ENCODE measurements at regions not wholly inside any gene's neighbourhood (a gene's known extent, or its start where the extent isn't known, plus 50 kb on each side); places are given as distances from the start of the nearest gene placed in this dataset.

DNA sequence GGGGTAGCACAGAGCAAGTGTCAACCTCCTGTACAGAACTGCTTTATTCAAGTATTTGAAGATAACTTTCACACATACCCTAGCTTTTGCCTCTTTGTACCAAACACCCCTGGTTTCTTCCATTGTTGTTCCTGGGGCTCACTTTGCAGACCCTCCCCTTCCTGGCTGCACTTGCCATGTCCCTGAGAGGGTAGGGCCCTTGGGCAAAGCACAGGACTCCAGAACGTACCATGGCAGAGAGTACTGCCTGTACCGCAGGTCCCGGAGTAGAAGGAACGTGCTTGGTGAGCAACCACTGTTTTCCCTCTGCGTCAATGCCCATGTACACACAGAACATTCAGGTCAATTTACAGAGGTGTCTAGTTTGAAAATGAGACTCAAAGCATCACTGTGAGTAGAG lies 290.4 kb downstream of the EN1 start:
- no peak for ATAC-seq (replicated peaks)
- no peak for DNase-seq
- H3K36me3 Mint-ChIP-seq = no peaks in the 10 kb centered on the region

GRCh38 chr2:118554616-118555015 lies 292.8 kb downstream of the EN1 start:
- DNase-seq (no peak), ATAC-seq (replicated peaks) (no peak)
- peaks cover 2 to 4% of the 10 kb centered on the region in 2 donors for H3K9me3 Mint-ChIP-seq
- H3K4me1 Mint-ChIP-seq = no peaks in the 10 kb centered on the region
- no peak overlapping the region for H3K27ac Mint-ChIP-seq
- no peak overlapping the region for H3K4me3 Mint-ChIP-seq
- H3K36me3 Mint-ChIP-seq = no peaks in the 10 kb centered on the region
- peaks cover 0 to 4% of the 10 kb centered on the region in 2 donors for H3K27me3 Mint-ChIP-seq

More for the DNA sequence above, 290.4 kb downstream of the EN1 start:
- Mint-ChIP-seq H3K4me1 (no peaks in the 10 kb centered on the region), H3K27me3 (peaks cover 0 to 10% of the 10 kb centered on the region in 2 donors), H3K27ac (no peak overlapping the region), H3K9me3 (peaks cover 3 to 4% of the 10 kb centered on the region in 2 donors), H3K4me3 (no peak overlapping the region)

DNA sequence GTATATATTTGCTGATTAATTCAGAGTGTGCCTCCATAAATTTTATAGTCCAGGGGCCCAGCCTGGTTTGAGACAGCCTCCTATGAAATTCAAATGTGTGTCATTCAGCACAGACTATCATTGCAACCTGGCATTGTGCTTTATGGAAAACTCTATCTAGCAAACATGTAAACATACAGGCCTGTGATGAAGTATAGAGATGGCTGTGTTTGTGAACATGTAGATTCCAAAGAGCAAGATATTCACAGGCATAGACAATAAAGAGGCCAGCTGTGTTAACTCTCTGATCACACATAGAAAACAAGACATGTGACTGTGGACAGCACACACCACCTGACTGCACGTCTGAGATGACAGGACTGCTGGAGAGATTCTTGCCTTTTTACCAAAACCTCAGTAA lies 297.9 kb downstream of the EN1 start:
- no peak for DNase-seq
- no peaks in the 10 kb centered on the region for H3K36me3 Mint-ChIP-seq
- H3K27me3 Mint-ChIP-seq = peaks cover 4 to 11% of the 10 kb centered on the region in 2 donors
- no peak overlapping the region for H3K4me3 Mint-ChIP-seq
- no peak overlapping the region for H3K27ac Mint-ChIP-seq
- H3K9me3 Mint-ChIP-seq = peaks cover 0 to 2% of the 10 kb centered on the region in 2 donors
- H3K4me1 Mint-ChIP-seq = no peaks in the 10 kb centered on the region
- no peak for ATAC-seq (replicated peaks)

- Mint-ChIP-seq H3K27ac (no peak overlapping the region), H3K27me3 (peaks cover 4 to 9% of the 10 kb centered on the region in 2 donors), H3K4me1 (no peaks in the 10 kb centered on the region), H3K4me3 (no peak overlapping the region), H3K36me3 (no peaks in the 10 kb centered on the region), H3K9me3 (peaks cover 0 to 2% of the 10 kb centered on the region in 2 donors)
- DNase-seq (no peak), ATAC-seq (replicated peaks) (no peak)
Measured at GRCh38 chr2:118548880-118549488, 298.5 kb downstream of the EN1 start.

- Mint-ChIP-seq H3K27ac (no peak overlapping the region), H3K27me3 (peaks cover 0 to 1% of the 10 kb centered on the region in 2 donors), H3K4me3 (no peak overlapping the region), H3K36me3 (no peaks in the 10 kb centered on the region), H3K9me3 (no peaks in the 10 kb centered on the region), H3K4me1 (peaks cover 0 to 3% of the 10 kb centered on the region in 2 donors)
- ATAC-seq (replicated peaks) = no peak
- no peak for DNase-seq
Measured at GRCh38 chr2:118539290-118539689, 308.2 kb downstream of the EN1 start.

- no peak overlapping the region for H3K27ac Mint-ChIP-seq
- H3K4me3 Mint-ChIP-seq = no peak overlapping the region
- no peaks in the 10 kb centered on the region for H3K36me3 Mint-ChIP-seq
- ATAC-seq (replicated peaks) (no peak), DNase-seq (no peak)
- peaks cover 0 to 3% of the 10 kb centered on the region in 2 donors for H3K27me3 Mint-ChIP-seq
- H3K9me3 Mint-ChIP-seq = no peaks in the 10 kb centered on the region
- H3K4me1 Mint-ChIP-seq = peaks cover 0 to 3% of the 10 kb centered on the region in 2 donors
Measured at GRCh38 chr2:118536306-118536705, 311.1 kb downstream of the EN1 start.

GRCh38 chr2:118535818-118536212 lies 311.6 kb downstream of the EN1 start:
- no peak overlapping the region for H3K4me3 Mint-ChIP-seq
- H3K9me3 Mint-ChIP-seq = no peaks in the 10 kb centered on the region
- ATAC-seq (replicated peaks) (peak; percentile 38 to 41), DNase-seq (no peak)
- H3K27me3 Mint-ChIP-seq = peaks cover 0 to 3% of the 10 kb centered on the region in 2 donors
- H3K27ac Mint-ChIP-seq = no peak overlapping the region
- H3K36me3 Mint-ChIP-seq = no peaks in the 10 kb centered on the region
- H3K4me1 Mint-ChIP-seq = peaks cover 0 to 3% of the 10 kb centered on the region in 2 donors

- Mint-ChIP-seq H3K4me1 (peaks cover 0 to 3% of the 10 kb centered on the region in 2 donors), H3K4me3 (no peak overlapping the region), H3K36me3 (no peaks in the 10 kb centered on the region), H3K27me3 (peaks cover 0 to 3% of the 10 kb centered on the region in 2 donors), H3K9me3 (no peaks in the 10 kb centered on the region), H3K27ac (no peak overlapping the region)
- no peak for DNase-seq
- ATAC-seq (replicated peaks) = no peak
Measured at GRCh38 chr2:118535171-118535817, 312.2 kb downstream of the EN1 start.

GRCh38 chr2:118530976-118531375 lies 316.5 kb downstream of the EN1 start:
- Mint-ChIP-seq H3K4me1 (peaks cover 0 to 2% of the 10 kb centered on the region in 2 donors), H3K36me3 (no peaks in the 10 kb centered on the region), H3K27ac (no peak overlapping the region), H3K27me3 (peaks cover 3 to 6% of the 10 kb centered on the region in 2 donors), H3K4me3 (no peak overlapping the region), H3K9me3 (no peaks in the 10 kb centered on the region)
- no peak for ATAC-seq (replicated peaks)
- DNase-seq = no peak

- Mint-ChIP-seq H3K36me3 (no peaks in the 10 kb centered on the region), H3K27me3 (peaks cover 3 to 6% of the 10 kb centered on the region in 2 donors), H3K27ac (no peak overlapping the region), H3K9me3 (no peaks in the 10 kb centered on the region), H3K4me3 (no peak overlapping the region), H3K4me1 (no peaks in the 10 kb centered on the region)
- ATAC-seq (replicated peaks) (no peak), DNase-seq (no peak)
Measured at GRCh38 chr2:118529908-118530599, 317.4 kb downstream of the EN1 start.

GRCh38 chr2:118527571-118527970 lies 319.9 kb downstream of the EN1 start:
- peaks cover 0 to 6% of the 10 kb centered on the region in 2 donors for H3K27me3 Mint-ChIP-seq
- DNase-seq (no peak), ATAC-seq (replicated peaks) (no peak)
- no peaks in the 10 kb centered on the region for H3K36me3 Mint-ChIP-seq
- H3K4me3 Mint-ChIP-seq = no peak overlapping the region
- H3K4me1 Mint-ChIP-seq = no peaks in the 10 kb centered on the region
- H3K9me3 Mint-ChIP-seq = no peaks in the 10 kb centered on the region
- no peak overlapping the region for H3K27ac Mint-ChIP-seq

DNA sequence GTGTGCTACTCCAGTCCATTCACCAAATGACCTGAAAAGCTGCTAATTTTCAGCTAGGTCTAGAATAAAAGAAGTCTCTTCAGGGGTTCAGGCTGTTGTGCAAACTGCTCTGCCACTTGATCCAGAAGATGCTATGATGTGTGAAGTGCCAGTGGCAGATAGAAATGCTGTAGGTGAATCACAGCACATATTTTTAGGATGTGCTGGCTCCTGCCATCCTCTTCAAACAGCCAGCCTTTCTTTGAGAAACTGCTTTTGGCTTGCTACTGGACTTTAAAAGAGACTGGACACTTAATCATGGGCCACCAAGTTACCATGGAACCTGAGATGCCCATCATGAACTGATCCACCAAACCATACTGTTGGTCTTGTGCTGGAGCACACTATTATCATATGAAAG lies 322.1 kb downstream of the EN1 start:
- no peak overlapping the region for H3K4me3 Mint-ChIP-seq

DNA sequence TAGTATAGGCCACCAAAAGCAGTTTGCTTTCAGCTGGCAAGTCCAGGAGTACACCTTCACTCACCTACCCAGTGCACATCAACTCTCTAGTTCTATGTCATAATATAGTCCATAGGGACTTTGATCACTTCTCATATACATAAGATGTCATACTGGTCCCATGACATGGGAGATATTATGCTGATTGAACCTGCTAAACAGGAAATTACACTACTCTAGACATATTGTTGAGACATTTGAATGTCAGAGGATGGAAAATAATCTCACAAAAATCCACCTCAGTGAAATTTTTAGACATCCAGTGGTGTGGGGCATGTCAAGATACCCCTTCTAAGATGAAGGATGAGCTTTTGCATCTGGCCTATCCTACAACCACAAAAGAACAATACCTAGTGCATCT lies 322.5 kb downstream of the EN1 start:
- Mint-ChIP-seq H3K9me3 (peaks cover 8 to 13% of the 10 kb centered on the region in 2 donors), H3K27me3 (peaks cover 0 to 6% of the 10 kb centered on the region in 2 donors), H3K4me3 (no peak overlapping the region), H3K27ac (no peak overlapping the region), H3K4me1 (no peaks in the 10 kb centered on the region), H3K36me3 (no peaks in the 10 kb centered on the region)
- no peak for ATAC-seq (replicated peaks)
- no peak for DNase-seq

More for the DNA sequence above, 322.1 kb downstream of the EN1 start:
- no peak for DNase-seq
- Mint-ChIP-seq H3K36me3 (no peaks in the 10 kb centered on the region), H3K27ac (no peak overlapping the region), H3K9me3 (peaks cover 6 to 12% of the 10 kb centered on the region in 2 donors), H3K4me1 (no peaks in the 10 kb centered on the region), H3K27me3 (peaks cover 0 to 6% of the 10 kb centered on the region in 2 donors)
- ATAC-seq (replicated peaks) = no peak

GRCh38 chr2:118523761-118524160 lies 323.7 kb downstream of the EN1 start:
- no peak for DNase-seq

GRCh38 chr2:118521960-118522359 lies 325.5 kb downstream of the EN1 start:
- peaks cover 11 to 19% of the 10 kb centered on the region in 2 donors for H3K9me3 Mint-ChIP-seq
- H3K4me1 Mint-ChIP-seq = no peaks in the 10 kb centered on the region
- ATAC-seq (replicated peaks) (no peak), DNase-seq (no peak)
- no peak overlapping the region for H3K4me3 Mint-ChIP-seq
- no peak overlapping the region for H3K27ac Mint-ChIP-seq
- H3K27me3 Mint-ChIP-seq = no peaks in the 10 kb centered on the region
- no peaks in the 10 kb centered on the region for H3K36me3 Mint-ChIP-seq

More at GRCh38 chr2:118523761-118524160, 323.7 kb downstream of the EN1 start:
- Mint-ChIP-seq H3K9me3 (peaks cover 9 to 17% of the 10 kb centered on the region in 2 donors), H3K4me1 (no peaks in the 10 kb centered on the region), H3K27me3 (peaks cover 0 to 6% of the 10 kb centered on the region in 2 donors), H3K4me3 (no peak overlapping the region), H3K27ac (no peak overlapping the region), H3K36me3 (no peaks in the 10 kb centered on the region)
- no peak for ATAC-seq (replicated peaks)
